Adipocyte (in vitro differentiated cells): ENCODE measurements at regions not wholly inside any gene's neighbourhood (a gene's known extent, or its start where the extent isn't known, plus 50 kb on each side); places are given as distances from the start of the nearest gene placed in this dataset.
"Not testable (repeated sequence)": the region's sequence is repeated elsewhere in the genome, so short reads cannot be mapped to it uniquely, and the experiment has no call there.

ENCODE experiments used
- DNase-seq: peaks from one replicate; pipeline ENCODE4 v3.0.0-alpha.2; 2015; ENCODE audit warnings: low read depth
- H3K27me3 ChIP-seq: replicated peaks from 2 replicates; pipeline ENCODE4 v1.7.0; 2013; ENCODE audit warnings: mild to moderate bottlenecking, low read length, moderate library complexity; ENCODE audit not compliant: control insufficient read depth, insufficient read depth
- H3K36me3 ChIP-seq: 2 replicates; pipeline ENCODE4 v1.7.0; 2013; ENCODE audit warnings: low read length, mild to moderate bottlenecking, moderate library complexity; ENCODE audit not compliant: control insufficient read depth, insufficient read depth, severe bottlenecking
- H3K4me1 ChIP-seq: 2 replicates; pipeline ENCODE4 v1.7.0; 2013; ENCODE audit warnings: mild to moderate bottlenecking, low read length, moderate library complexity; ENCODE audit not compliant: control insufficient read depth, insufficient read depth
- H3K4me3 ChIP-seq: 2 replicates; pipeline ENCODE4 v1.7.0; 2013; ENCODE audit warnings: mild to moderate bottlenecking, low read length, moderate library complexity
- H3K9ac ChIP-seq: 2 replicates; pipeline ENCODE4 v1.7.0; 2013; ENCODE audit warnings: mild to moderate bottlenecking, low read length, moderate library complexity
- H3K9me3 ChIP-seq: 2 replicates; pipeline ENCODE4 v1.7.0; 2013; ENCODE audit warnings: mild to moderate bottlenecking, low read length, moderate library complexity; ENCODE audit not compliant: control insufficient read depth

DNA sequence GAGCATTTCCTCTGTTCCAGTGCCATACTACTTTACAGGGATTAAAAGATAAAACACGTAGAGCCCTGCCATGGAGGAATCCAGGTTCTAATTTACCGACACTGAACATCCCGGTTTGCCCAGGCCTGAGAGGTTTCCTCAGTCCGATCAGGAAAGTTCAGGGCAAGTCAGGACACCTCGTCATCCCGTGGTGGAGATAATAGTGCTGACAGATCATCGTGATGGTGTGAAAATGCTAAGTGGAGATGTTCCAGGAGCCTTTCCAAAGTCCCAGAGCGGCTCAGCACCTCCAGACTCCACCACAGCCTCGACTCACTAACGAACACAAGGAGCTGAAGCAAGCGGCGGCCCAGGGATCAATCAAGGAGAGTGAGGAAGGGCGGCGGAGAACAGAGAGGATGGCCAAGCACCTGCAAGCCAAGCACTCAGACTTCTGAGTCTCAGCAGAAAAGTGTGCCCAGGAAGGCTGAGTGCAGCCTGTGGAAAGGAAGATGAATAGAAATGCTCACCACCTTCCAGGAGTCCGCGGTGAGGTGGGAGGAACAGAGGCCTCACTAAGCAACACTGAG, 103.7 kb upstream of the VWC2 start:
- Histone ChIP-seq H3K9ac (no peak overlapping the region), H3K27me3 (peaks cover 6% of the 10 kb centered on the region), H3K9me3 (no peaks in the 10 kb centered on the region), H3K4me1 (no peaks in the 10 kb centered on the region), H3K4me3 (no peak overlapping the region), H3K36me3 (no peaks in the 10 kb centered on the region)
- no peak for DNase-seq

GRCh38 chr7:49670991-49671390, 102.4 kb upstream of the VWC2 start:
- H3K4me1 ChIP-seq, result no peaks in the 10 kb centered on the region
- no peak overlapping the region for H3K9ac ChIP-seq
- H3K4me3 ChIP-seq, result no peak overlapping the region
- H3K27me3 ChIP-seq, result peaks cover 6% of the 10 kb centered on the region
- H3K9me3 ChIP-seq, result no peaks in the 10 kb centered on the region
- H3K36me3 ChIP-seq, result no peaks in the 10 kb centered on the region
- no peak for DNase-seq

DNA sequence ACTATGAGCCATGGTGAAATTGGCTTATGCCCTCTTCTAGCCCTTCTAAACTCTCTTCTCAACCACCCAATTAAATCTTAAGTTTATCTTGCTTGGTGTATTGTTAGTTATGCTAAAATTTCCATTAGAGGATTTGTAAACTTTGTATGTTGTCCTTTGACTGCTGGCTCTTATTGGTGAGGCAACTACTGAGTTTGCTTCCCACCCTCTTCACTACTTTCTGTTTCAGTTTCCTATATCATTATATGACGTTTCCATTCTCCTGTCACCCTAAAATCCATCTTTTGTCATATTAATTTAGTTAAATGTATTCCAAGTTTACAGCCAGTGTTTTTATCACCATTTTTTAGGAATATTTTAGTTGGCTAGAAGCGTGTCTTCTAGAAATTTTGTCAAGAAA, 80.9 kb upstream of the VWC2 start:
- no peak for DNase-seq
- no peaks in the 10 kb centered on the region for H3K36me3 ChIP-seq
- H3K4me3 ChIP-seq, result peak overlapping the region; percentile 60

DNA sequence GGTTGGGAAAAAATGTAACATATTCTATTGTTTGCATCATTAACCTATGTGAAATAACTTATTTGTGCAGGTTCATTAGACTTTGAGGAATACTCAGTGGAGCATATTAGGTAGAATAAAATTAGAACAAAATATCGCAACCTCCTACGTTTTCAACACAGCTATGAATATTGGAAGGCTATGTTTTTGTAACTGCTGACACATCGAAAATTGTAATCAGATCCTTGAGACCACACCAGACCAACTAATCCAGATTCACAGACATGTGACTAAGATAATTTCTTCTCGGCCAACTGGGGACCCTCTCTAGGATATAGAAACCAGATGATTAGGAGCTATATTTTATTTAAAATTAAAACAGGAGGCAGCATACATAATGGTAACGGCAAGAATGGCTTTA, 77.5 kb upstream of the VWC2 start:
- Histone ChIP-seq H3K9ac (no peak overlapping the region), H3K4me3 (no peak overlapping the region), H3K27me3 (no peaks in the 10 kb centered on the region), H3K36me3 (no peaks in the 10 kb centered on the region), H3K4me1 (no peaks in the 10 kb centered on the region), H3K9me3 (no peaks in the 10 kb centered on the region)
- no peak for DNase-seq

More for the DNA sequence above, 80.9 kb upstream of the VWC2 start:
- H3K27me3 ChIP-seq, result no peaks in the 10 kb centered on the region
- no peak overlapping the region for H3K9ac ChIP-seq
- no peaks in the 10 kb centered on the region for H3K4me1 ChIP-seq
- H3K9me3 ChIP-seq, result no peaks in the 10 kb centered on the region

- DNase-seq, result no peak
- Histone ChIP-seq H3K4me3 (no peak overlapping the region), H3K9ac (no peak overlapping the region)
Measured at GRCh38 chr7:49700841-49701240, 72.6 kb upstream of the VWC2 start.

DNA sequence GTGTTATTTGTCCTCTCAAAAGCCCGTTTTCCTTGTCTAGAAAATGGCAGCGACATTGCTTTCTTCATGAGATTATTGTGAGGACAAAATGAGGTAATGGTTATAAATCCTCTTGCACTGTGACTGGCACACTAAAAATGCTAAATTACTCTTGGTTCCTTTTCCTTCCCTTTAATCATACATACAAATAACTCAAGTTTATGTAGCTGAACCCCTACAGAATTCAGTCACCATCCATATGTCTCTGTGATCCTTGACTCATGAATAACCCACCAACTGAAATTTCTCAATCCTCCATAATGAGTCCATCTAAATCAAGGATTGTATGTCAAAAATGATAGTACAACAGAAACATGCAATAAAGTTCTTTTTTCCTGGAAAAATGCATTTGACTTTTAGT, 71.3 kb upstream of the VWC2 start:
- H3K9ac ChIP-seq, result no peak overlapping the region
- DNase-seq, result no peak
- no peaks in the 10 kb centered on the region for H3K4me1 ChIP-seq
- H3K9me3 ChIP-seq, result no peaks in the 10 kb centered on the region
- peaks cover 7% of the 10 kb centered on the region for H3K27me3 ChIP-seq
- H3K4me3 ChIP-seq, result no peak overlapping the region
- H3K36me3 ChIP-seq, result no peaks in the 10 kb centered on the region

More at GRCh38 chr7:49700841-49701240, 72.6 kb upstream of the VWC2 start:
- no peaks in the 10 kb centered on the region for H3K9me3 ChIP-seq
- H3K27me3 ChIP-seq, result no peaks in the 10 kb centered on the region
- H3K4me1 ChIP-seq, result no peaks in the 10 kb centered on the region
- H3K36me3 ChIP-seq, result no peaks in the 10 kb centered on the region

GRCh38 chr7:49703337-49703736, 70.1 kb upstream of the VWC2 start:
- Histone ChIP-seq H3K9ac (no peak overlapping the region), H3K4me1 (no peaks in the 10 kb centered on the region), H3K4me3 (no peak overlapping the region), H3K9me3 (no peaks in the 10 kb centered on the region), H3K36me3 (no peaks in the 10 kb centered on the region), H3K27me3 (peaks cover 7% of the 10 kb centered on the region)
- DNase-seq, result no peak

- H3K27me3 ChIP-seq, result peaks cover 7% of the 10 kb centered on the region
- H3K9ac ChIP-seq, result no peak overlapping the region
- no peak overlapping the region for H3K4me3 ChIP-seq
- no peaks in the 10 kb centered on the region for H3K9me3 ChIP-seq
- no peak for DNase-seq
- H3K36me3 ChIP-seq, result no peaks in the 10 kb centered on the region
- no peaks in the 10 kb centered on the region for H3K4me1 ChIP-seq
Measured at GRCh38 chr7:49703881-49704280, 69.6 kb upstream of the VWC2 start.

DNA sequence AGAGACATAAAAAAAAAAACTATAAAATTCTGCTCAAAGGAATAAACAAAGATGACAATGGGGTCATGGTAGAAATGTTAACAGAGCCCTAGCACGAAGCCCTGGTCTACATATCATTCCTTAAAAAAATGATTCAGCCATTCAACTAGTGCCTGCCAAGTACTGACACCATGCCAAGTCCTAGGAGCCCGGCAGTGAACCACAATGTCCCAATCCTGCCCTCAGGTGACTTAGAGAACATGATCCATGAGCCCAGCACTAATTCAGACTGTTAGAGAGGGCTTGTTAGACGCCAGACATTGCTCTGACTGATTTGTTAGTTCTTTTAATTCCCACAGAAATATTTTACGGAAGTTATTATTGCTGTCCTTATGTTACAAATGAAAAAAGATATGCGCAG, 67.3 kb upstream of the VWC2 start:
- no peak overlapping the region for H3K9ac ChIP-seq
- DNase-seq, result no peak
- no peak overlapping the region for H3K4me3 ChIP-seq
- peaks cover 7% of the 10 kb centered on the region for H3K27me3 ChIP-seq
- H3K4me1 ChIP-seq, result no peaks in the 10 kb centered on the region
- H3K36me3 ChIP-seq, result no peaks in the 10 kb centered on the region
- H3K9me3 ChIP-seq, result no peaks in the 10 kb centered on the region

DNA sequence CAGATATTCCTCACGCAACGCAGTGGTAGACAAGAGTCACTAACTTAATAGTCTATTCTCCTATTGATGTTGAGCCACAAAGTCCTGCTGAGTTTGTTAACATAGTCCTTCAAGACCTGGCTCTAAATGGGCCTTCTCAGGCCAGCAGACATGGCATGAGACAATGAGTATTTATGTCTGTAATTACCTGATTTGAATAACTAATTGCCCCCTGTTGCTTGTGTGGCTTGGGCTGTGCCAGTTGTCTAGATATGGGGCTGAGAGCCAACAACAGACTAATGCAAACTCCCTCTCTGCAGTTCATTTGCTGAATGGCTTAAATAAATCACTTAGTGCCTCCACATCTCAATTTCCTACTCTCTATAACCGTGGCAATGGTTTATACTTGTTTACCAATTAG, 65.5 kb upstream of the VWC2 start:
- Histone ChIP-seq H3K27me3 (peaks cover 7% of the 10 kb centered on the region), H3K9me3 (no peaks in the 10 kb centered on the region), H3K36me3 (no peaks in the 10 kb centered on the region), H3K9ac (no peak overlapping the region), H3K4me3 (no peak overlapping the region), H3K4me1 (no peaks in the 10 kb centered on the region)
- DNase-seq, result no peak

- H3K4me1 ChIP-seq, result no peaks in the 10 kb centered on the region
- no peak for DNase-seq
- no peak overlapping the region for H3K4me3 ChIP-seq
- H3K9ac ChIP-seq, result no peak overlapping the region
- peaks cover 7% of the 10 kb centered on the region for H3K27me3 ChIP-seq
- no peaks in the 10 kb centered on the region for H3K36me3 ChIP-seq
- H3K9me3 ChIP-seq, result no peaks in the 10 kb centered on the region
Measured at GRCh38 chr7:49708590-49708989, 64.8 kb upstream of the VWC2 start.

DNA sequence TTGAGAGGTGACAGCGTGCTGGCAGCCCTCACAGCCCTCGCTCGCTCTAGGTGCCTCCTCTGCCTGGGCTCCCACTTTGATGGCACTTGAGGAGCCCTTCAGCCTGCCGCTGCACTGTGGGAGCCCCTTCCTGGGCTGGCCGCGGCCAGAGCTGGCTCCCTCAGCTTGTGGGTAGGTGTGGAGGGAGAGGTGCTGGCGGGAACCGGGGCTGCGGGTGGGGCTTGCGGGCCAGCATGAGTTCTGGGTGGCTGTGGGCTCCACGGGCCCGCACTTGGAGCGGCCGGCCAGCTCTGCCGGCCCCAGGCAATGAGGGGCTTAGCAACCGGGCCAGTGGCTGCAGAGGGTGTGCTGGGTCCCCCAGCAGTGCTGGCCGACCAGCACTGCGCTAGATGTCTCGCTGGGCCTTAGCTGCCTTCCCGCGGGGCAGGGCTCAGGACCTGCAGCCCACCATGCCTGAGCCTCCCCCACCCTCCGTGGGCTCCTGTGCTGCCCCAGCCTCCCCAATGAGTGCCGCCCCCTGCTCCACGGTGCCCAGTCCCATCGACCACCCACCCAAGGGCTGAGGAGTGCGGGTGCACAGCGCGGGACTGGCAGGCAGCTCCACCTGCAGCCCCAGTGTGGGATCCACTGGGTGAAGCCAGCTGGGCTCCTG, 62.2 kb upstream of the VWC2 start:
- H3K9ac ChIP-seq, H3K36me3 ChIP-seq: not testable (repeated sequence)

More for the DNA sequence above, 62.2 kb upstream of the VWC2 start:
- not testable (repeated sequence) for H3K9me3 ChIP-seq, H3K27me3 ChIP-seq, DNase-seq, H3K4me3 ChIP-seq, H3K4me1 ChIP-seq
